Neural crest cell (in vitro differentiated cells): ENCODE measurements at regions not wholly inside any gene's neighbourhood (a gene's known extent, or its start where the extent isn't known, plus 50 kb on each side); places are given as distances from the start of the nearest gene placed in this dataset.
"Not testable (repeated sequence)": the region's sequence is repeated elsewhere in the genome, so short reads cannot be mapped to it uniquely, and the experiment has no call there.

Source experiments
- DNase-seq: peaks from one replicate; pipeline ENCODE4 v3.0.0; 2021; ENCODE audit warnings: low read depth, mixed read lengths, low spot score
- H3K27ac Mint-ChIP-seq: one replicate; pipeline ENCODE4 v1.8.0; 2021; ENCODE audit warnings: mild to moderate bottlenecking, mixed read lengths; ENCODE audit not compliant: unreplicated experiment
- H3K27me3 Mint-ChIP-seq: 2 replicates; pipeline ENCODE4 v1.8.0; 2021; ENCODE audit warnings: low read depth, mild to moderate bottlenecking, mixed read lengths
- H3K36me3 Mint-ChIP-seq: 2 replicates; pipeline ENCODE4 v1.8.0; 2021; ENCODE audit warnings: low read depth, mild to moderate bottlenecking, mixed read lengths
- H3K4me1 Mint-ChIP-seq: 2 replicates; pipeline ENCODE4 v1.8.0; 2021; ENCODE audit warnings: mixed read lengths
- H3K4me3 Mint-ChIP-seq: one replicate; pipeline ENCODE4 v1.8.0; 2021; ENCODE audit warnings: mild to moderate bottlenecking, mixed read lengths
- H3K9me3 Mint-ChIP-seq: 2 replicates; pipeline ENCODE4 v1.8.0; 2021; ENCODE audit warnings: mixed read lengths
- CTCF ChIP-seq: fragments of 200-600 bp; sonication (generic); conservative IDR thresholded peaks from 2 replicates; pipeline ENCODE4 v1.5.0; 2021; ENCODE audit warnings: antibody characterized with exemption, mild to moderate bottlenecking

- H3K36me3 Mint-ChIP-seq = no peaks in the 10 kb centered on the region
- no peak for DNase-seq
- no peak overlapping the region for H3K4me3 Mint-ChIP-seq
- peaks cover 18% of the 10 kb centered on the region for H3K4me1 Mint-ChIP-seq
- H3K27ac Mint-ChIP-seq = no peak overlapping the region
- no peaks in the 10 kb centered on the region for H3K27me3 Mint-ChIP-seq
- H3K9me3 Mint-ChIP-seq = no peaks in the 10 kb centered on the region
- TF ChIP-seq CTCF = no peak
Measured at GRCh38 chr6:56819604-56820003, 135.3 kb upstream of the BEND6 start.

DNA sequence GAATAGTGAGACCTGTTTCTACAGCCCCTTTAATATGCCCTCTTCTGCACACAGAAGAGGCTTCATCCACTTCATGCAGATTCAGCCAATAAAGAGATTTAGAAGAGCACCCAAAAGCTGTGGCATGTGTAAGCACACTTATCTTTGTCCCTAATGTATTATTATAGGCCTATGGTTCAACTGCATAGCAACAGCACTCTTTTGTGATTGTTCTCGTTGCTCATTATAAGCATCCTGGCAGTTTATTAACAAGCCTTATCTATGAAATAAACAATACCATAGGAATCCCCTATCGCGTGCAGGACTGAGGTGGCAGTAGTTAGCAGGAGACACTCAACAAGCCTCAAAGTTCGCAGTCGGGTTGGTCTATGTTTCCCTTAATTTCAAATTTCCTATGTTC lies 138.5 kb upstream of the BEND6 start:
- peaks cover 21% of the 10 kb centered on the region for H3K4me1 Mint-ChIP-seq
- DNase-seq = no peak
- H3K9me3 Mint-ChIP-seq = no peaks in the 10 kb centered on the region
- no peaks in the 10 kb centered on the region for H3K27me3 Mint-ChIP-seq
- no peak overlapping the region for H3K4me3 Mint-ChIP-seq
- no peak for TF ChIP-seq CTCF
- no peaks in the 10 kb centered on the region for H3K36me3 Mint-ChIP-seq
- no peak overlapping the region for H3K27ac Mint-ChIP-seq

- H3K4me3 Mint-ChIP-seq = no peak overlapping the region
- no peaks in the 10 kb centered on the region for H3K27me3 Mint-ChIP-seq
- H3K9me3 Mint-ChIP-seq = no peaks in the 10 kb centered on the region
- H3K36me3 Mint-ChIP-seq = no peaks in the 10 kb centered on the region
- peaks cover 14% of the 10 kb centered on the region for H3K4me1 Mint-ChIP-seq
- no peak overlapping the region for H3K27ac Mint-ChIP-seq
- no peak for DNase-seq
- no peak for TF ChIP-seq CTCF
Measured at GRCh38 chr6:56815436-56815835, 139.5 kb upstream of the BEND6 start.

GRCh38 chr6:56814802-56815201 lies 140.1 kb upstream of the BEND6 start:
- DNase-seq = no peak
- Mint-ChIP-seq H3K4me1 (peaks cover 14% of the 10 kb centered on the region), H3K36me3 (no peaks in the 10 kb centered on the region), H3K9me3 (no peaks in the 10 kb centered on the region), H3K27me3 (no peaks in the 10 kb centered on the region), H3K27ac (no peak overlapping the region), H3K4me3 (no peak overlapping the region)
- no peak for TF ChIP-seq CTCF

DNA sequence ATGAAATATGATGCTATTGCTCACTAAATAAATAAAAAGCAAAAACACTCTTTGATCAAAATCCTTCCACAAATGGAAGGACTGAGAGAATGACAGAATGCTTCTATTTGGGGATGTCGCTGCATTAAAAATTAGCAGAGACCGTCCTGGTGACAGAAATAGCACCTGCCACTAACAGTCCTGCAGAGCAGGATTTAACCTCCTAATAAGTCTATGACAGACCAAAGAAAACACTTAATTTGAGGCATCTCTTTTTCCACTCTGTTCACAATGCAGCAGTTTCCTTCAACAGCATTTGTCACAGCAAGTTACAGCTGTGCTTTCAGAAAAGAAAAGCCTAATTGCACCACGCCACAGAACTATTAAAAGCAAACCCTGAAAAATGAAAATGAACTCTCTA lies 140.6 kb upstream of the BEND6 start:
- Mint-ChIP-seq H3K4me3 (no peak overlapping the region), H3K9me3 (no peaks in the 10 kb centered on the region), H3K36me3 (no peaks in the 10 kb centered on the region), H3K27ac (no peak overlapping the region), H3K27me3 (no peaks in the 10 kb centered on the region), H3K4me1 (peaks cover 14% of the 10 kb centered on the region)
- no peak for DNase-seq
- TF ChIP-seq CTCF = no peak

DNA sequence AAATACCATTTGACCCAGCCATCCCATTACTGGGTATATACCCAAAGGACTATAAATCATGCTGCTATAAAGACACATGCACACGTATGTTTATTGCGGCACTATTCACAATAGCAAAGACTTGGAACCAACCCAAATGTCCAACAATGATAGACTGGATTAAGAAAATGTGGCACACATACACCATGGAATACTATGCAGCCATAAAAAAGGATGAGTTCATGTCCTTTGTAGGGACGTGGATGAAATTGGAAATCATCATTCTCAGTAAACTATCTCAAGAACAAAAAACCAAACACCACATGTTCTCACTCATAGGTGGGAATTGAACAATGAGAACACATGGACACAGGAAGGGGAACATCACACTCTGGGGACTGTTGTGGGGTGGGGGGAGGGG lies 142.1 kb upstream of the BEND6 start:
- not testable (repeated sequence) for H3K27me3 Mint-ChIP-seq, H3K36me3 Mint-ChIP-seq, H3K27ac Mint-ChIP-seq, H3K4me3 Mint-ChIP-seq, DNase-seq, H3K9me3 Mint-ChIP-seq
- peaks cover 19% of the 10 kb centered on the region for H3K4me1 Mint-ChIP-seq
